NCI-H146 treated with DMSO at 0.1 percent for 48 hours (cell line): ENCODE measurements at regions not wholly inside any gene's neighbourhood (a gene's known extent, or its start where the extent isn't known, plus 50 kb on each side); places are given as distances from the start of the nearest gene placed in this dataset.

Experiments used
- DNase-seq: peaks from one replicate; lab custom pipeline; 2025; ENCODE audit not compliant: unreplicated experiment; lab: John Stamatoyannopoulos, UW

- no peak for DNase-seq
These were observed 443.7 kb downstream of the GLRX3 start for GRCh38 chr10:130579913-130580312.

- no peak for DNase-seq
These were observed 444.8 kb downstream of the GLRX3 start for GRCh38 chr10:130580975-130581374.

- no peak for DNase-seq
These were observed 451.5 kb downstream of the GLRX3 start for GRCh38 chr10:130587718-130588117.

- no peak for DNase-seq
These were observed 469.8 kb downstream of the GLRX3 start for GRCh38 chr10:130606001-130606405.

GRCh38 chr10:130607366-130607765 lies 471.2 kb downstream of the GLRX3 start:
- no peak for DNase-seq

- no peak for DNase-seq
These were observed 475.0 kb downstream of the GLRX3 start for GRCh38 chr10:130611239-130611638.

- DNase-seq, result no peak
These were observed 479.3 kb downstream of the GLRX3 start for GRCh38 chr10:130615457-130615856.

- no peak for DNase-seq
These were observed 481.8 kb downstream of the GLRX3 start for GRCh38 chr10:130617985-130618384.

GRCh38 chr10:130618647-130619046 lies 482.5 kb downstream of the GLRX3 start:
- no peak for DNase-seq

- DNase-seq, result no peak
These were observed 485.1 kb downstream of the GLRX3 start for GRCh38 chr10:130621231-130621775.

- DNase-seq, result no peak
These were observed 487.6 kb downstream of the GLRX3 start for GRCh38 chr10:130623680-130624267.

- no peak for DNase-seq
These were observed 491.3 kb downstream of the GLRX3 start for GRCh38 chr10:130627346-130628045.

- no peak for DNase-seq
These were observed 493.9 kb downstream of the GLRX3 start for GRCh38 chr10:130630135-130630534.

- DNase-seq, result no peak
These were observed 495.2 kb downstream of the GLRX3 start for GRCh38 chr10:130631142-130632096.

GRCh38 chr10:130634816-130635215 lies 498.6 kb downstream of the GLRX3 start:
- DNase-seq, result no peak

- no peak for DNase-seq
These were observed 499.3 kb downstream of the GLRX3 start for GRCh38 chr10:130635528-130635927.

- no peak for DNase-seq
These were observed 500.2 kb downstream of the GLRX3 start for GRCh38 chr10:130636313-130636930.

- DNase-seq, result no peak
These were observed 501.0 kb downstream of the GLRX3 start for GRCh38 chr10:130637089-130637676.

- no peak for DNase-seq
These were observed 502.8 kb downstream of the GLRX3 start for GRCh38 chr10:130638991-130639390.

GRCh38 chr10:130642926-130643325 lies 506.7 kb downstream of the GLRX3 start:
- DNase-seq, result no peak

- DNase-seq, result no peak
These were observed 511.1 kb downstream of the GLRX3 start for GRCh38 chr10:130647341-130647740.
